ENCODE measurements at regions not wholly inside any gene's neighbourhood (a gene's known extent, or its start where the extent isn't known, plus 50 kb on each side); places are given as distances from the start of the nearest gene placed in this dataset.

- CTCF ChIA-PET, result interaction anchor here (0.8 to 2.5 kb wide), 3 partner anchors 14 to 141 kb away, joined by 3 to 18 read pairs (median 12); no protein-coding TSS in a partner anchor
- no peak for DNase-seq (ENCODE audit: extremely low spot score)
- no peak for TF ChIP-seq CTCF (IDR thresholded peaks at IDR 0.05; ENCODE audit: control extremely low read depth, extremely low read depth, low read depth, missing control alignments)
- POLR2A ChIA-PET, result interaction anchor here (2.7 kb wide), 1 partner anchor 94 kb away, joined by 19 read pairs; the partner anchor contains the start of gene INSIG1
Observed at GRCh38 chr7:155203882-155204691, 93.6 kb upstream of the INSIG1 start.

GRCh38 chr7:155204744-155205367, 92.8 kb upstream of the INSIG1 start:
- POLR2A ChIA-PET, result interaction anchor here (0.8 to 2.7 kb wide), 5 partner anchors 10 to 201 kb away, joined by 3 to 19 read pairs (median 4); partner anchors contain the start of gene INSIG1
- TF ChIP-seq CTCF (IDR thresholded peaks at IDR 0.05; ENCODE audit: control extremely low read depth, extremely low read depth, low read depth, missing control alignments), result no peak
- CTCF ChIA-PET, result interaction anchor here (0.7 to 2.5 kb wide), 6 partner anchors 8 to 140 kb away, joined by 3 to 18 read pairs (median 4); partner anchors contain the start of gene INSIG1
- no peak for DNase-seq (ENCODE audit: extremely low spot score)

GRCh38 chr7:155205368-155206317, 92.0 kb upstream of the INSIG1 start:
- ChIA-PET CTCF (interaction anchor here (0.7 to 2.5 kb wide), 7 partner anchors 9 to 151 kb away, joined by 3 to 18 read pairs (median 4); partner anchors contain the start of gene INSIG1), POLR2A (interaction anchor here (0.8 to 2.7 kb wide), 8 partner anchors 7 to 202 kb away, joined by 3 to 19 read pairs (median 4); partner anchors contain the start of gene INSIG1)
- DNase-seq (ENCODE audit: extremely low spot score), result peak; percentile 91
- no peak for TF ChIP-seq CTCF (IDR thresholded peaks at IDR 0.05; ENCODE audit: control extremely low read depth, extremely low read depth, low read depth, missing control alignments)

GRCh38 chr7:155206318-155207020, 91.2 kb upstream of the INSIG1 start:
- peak; percentile 71 for DNase-seq (ENCODE audit: extremely low spot score)
- TF ChIP-seq CTCF (IDR thresholded peaks at IDR 0.05; ENCODE audit: control extremely low read depth, extremely low read depth, low read depth, missing control alignments), result no peak
- ChIA-PET CTCF (interaction anchor here (1.0 to 2.5 kb wide), 2 partner anchors 138 to 151 kb away, joined by 3 to 18 read pairs; no protein-coding TSS in a partner anchor), POLR2A (interaction anchor here (0.5 to 2.7 kb wide), 5 partner anchors 8 to 188 kb away, joined by 3 to 19 read pairs (median 9); partner anchors contain the start of gene INSIG1)

- DNase-seq (ENCODE audit: extremely low spot score), result no peak
- CTCF ChIA-PET, result no interaction called here
- POLR2A ChIA-PET, result interaction anchor here (1.5 kb wide), 1 partner anchor 9 kb away, joined by 3 read pairs; no protein-coding TSS in a partner anchor
- no peak for TF ChIP-seq CTCF (IDR thresholded peaks at IDR 0.05; ENCODE audit: control extremely low read depth, extremely low read depth, low read depth, missing control alignments)
Observed at GRCh38 chr7:155207326-155208002, 90.2 kb upstream of the INSIG1 start.

Data from GM10248 (cell line).